ENCODE measurements at regions not wholly inside any gene's neighbourhood (a gene's known extent, or its start where the extent isn't known, plus 50 kb on each side); places are given as distances from the start of the nearest gene placed in this dataset.

GRCh38 chr6:155543166-155543847 is 87.7 kb upstream of the NOX3 start:
- H3K4me1 ChIP-seq (replicated peaks): no peaks in the 10 kb centered on the region
- no peaks in the 10 kb centered on the region for H3K36me3 ChIP-seq
- WGBS: 32% methylated on average over 6 of the region's 6 CpGs
- no peak overlapping the region for H3K4me3 ChIP-seq
- TF ChIP-seq POLR2A (IDR thresholded peaks at IDR 0.05) (no peak), CTCF (IDR thresholded peaks at IDR 0.05) (no peak), POLR2AphosphoS5 (IDR thresholded peaks at IDR 0.05) (no peak)
- no peak overlapping the region for H3K27ac ChIP-seq
- H3K9me3 ChIP-seq: no peaks in the 10 kb centered on the region
- no peaks in the 10 kb centered on the region for H3K27me3 ChIP-seq (replicated peaks; ENCODE audit: insufficient read depth)
- DNase-seq (ENCODE audit: low spot score): no peak
- intact Hi-C loops (cut with DNase I): no loop called here

GRCh38 chr6:155542036-155542435 is 86.4 kb upstream of the NOX3 start:
- TF ChIP-seq CTCF (IDR thresholded peaks at IDR 0.05): no peak
- TF ChIP-seq POLR2A (IDR thresholded peaks at IDR 0.05): no peak
- no peak for TF ChIP-seq POLR2AphosphoS5 (IDR thresholded peaks at IDR 0.05)
- H3K4me1 ChIP-seq (replicated peaks): no peaks in the 10 kb centered on the region
- intact Hi-C loops (cut with DNase I): no loop called here
- H3K4me3 ChIP-seq: no peak overlapping the region
- no peak for DNase-seq (ENCODE audit: low spot score)
- no peaks in the 10 kb centered on the region for H3K27me3 ChIP-seq (replicated peaks; ENCODE audit: insufficient read depth)
- H3K9me3 ChIP-seq: no peaks in the 10 kb centered on the region
- WGBS: 88% methylated on average over 4 of the region's 4 CpGs
- H3K27ac ChIP-seq: no peak overlapping the region
- H3K36me3 ChIP-seq: no peaks in the 10 kb centered on the region

- Histone ChIP-seq H3K4me1 (replicated peaks) (no peaks in the 10 kb centered on the region), H3K4me3 (no peak overlapping the region), H3K9me3 (no peaks in the 10 kb centered on the region), H3K27me3 (replicated peaks; ENCODE audit: insufficient read depth) (no peaks in the 10 kb centered on the region), H3K27ac (no peak overlapping the region), H3K36me3 (no peaks in the 10 kb centered on the region)
- DNase-seq (ENCODE audit: low spot score): no peak
- WGBS: 84% methylated on average over 3 of the region's 3 CpGs
- TF ChIP-seq POLR2A (IDR thresholded peaks at IDR 0.05) (no peak), POLR2AphosphoS5 (IDR thresholded peaks at IDR 0.05) (no peak), CTCF (IDR thresholded peaks at IDR 0.05) (no peak)
- intact Hi-C loops (cut with DNase I): no loop called here
These were observed 83.2 kb upstream of the NOX3 start for GRCh38 chr6:155538708-155539390.

GRCh38 chr6:155534678-155535077 is 79.0 kb upstream of the NOX3 start:
- WGBS: 80% methylated on average over 2 of the region's 2 CpGs
- H3K27me3 ChIP-seq (replicated peaks; ENCODE audit: insufficient read depth): no peaks in the 10 kb centered on the region
- no peaks in the 10 kb centered on the region for H3K9me3 ChIP-seq
- H3K27ac ChIP-seq: no peak overlapping the region
- TF ChIP-seq POLR2AphosphoS5 (IDR thresholded peaks at IDR 0.05) (no peak), CTCF (IDR thresholded peaks at IDR 0.05) (no peak), POLR2A (IDR thresholded peaks at IDR 0.05) (no peak)
- no peaks in the 10 kb centered on the region for H3K36me3 ChIP-seq
- no peaks in the 10 kb centered on the region for H3K4me1 ChIP-seq (replicated peaks)
- no peak for DNase-seq (ENCODE audit: low spot score)
- intact Hi-C loops (cut with DNase I): no loop called here
- no peak overlapping the region for H3K4me3 ChIP-seq

Data from prostate gland (tissue), 2 donors.